SK-N-SH (cell line): ENCODE measurements at regions not wholly inside any gene's neighbourhood (a gene's known extent, or its start where the extent isn't known, plus 50 kb on each side); places are given as distances from the start of the nearest gene placed in this dataset.

Experiments used
- CTCF ChIP-seq: fragments of 200-600 bp; sonication (generic); IDR thresholded peaks from 2 replicates; pipeline ENCODE4 v1.6.1; 2017; ENCODE audit warnings: antibody characterized with exemption, mild to moderate bottlenecking, moderate library complexity
- REST ChIP-seq: IDR thresholded peaks from 2 replicates; pipeline ENCODE4 v1.6.1; 2012; ENCODE audit warnings: mild to moderate bottlenecking, low read depth, low read length, moderate library complexity

GRCh38 chr6:33513213-33513612 lies 58.8 kb downstream of the ZBTB9 start:
- TF ChIP-seq REST, result no peak
- no peak for TF ChIP-seq CTCF
